Smooth muscle cell (in vitro differentiated cells): ENCODE measurements at regions not wholly inside any gene's neighbourhood (a gene's known extent, or its start where the extent isn't known, plus 50 kb on each side); places are given as distances from the start of the nearest gene placed in this dataset.
"Not testable (repeated sequence)": the region's sequence is repeated elsewhere in the genome, so short reads cannot be mapped to it uniquely, and the experiment has no call there.

Experiments
- DNase-seq: peaks from one replicate; lab custom pipeline; 2025; ENCODE audit not compliant: unreplicated experiment; lab: John Stamatoyannopoulos, UW
- H2AFZ ChIP-seq: fragments of 200-600 bp; sonication (generic); 2 replicates; pipeline ENCODE4 v1.6.0; 2016; ENCODE audit warnings: antibody characterized with exemption, low read depth, mild to moderate bottlenecking
- H3F3A ChIP-seq: fragments of 200-600 bp; sonication (generic); 2 replicates; pipeline ENCODE4 v1.6.0; 2017; ENCODE audit warnings: antibody characterized with exemption, low read depth
- H3K27ac ChIP-seq: fragments of 200-600 bp; sonication (generic); 2 replicates; pipeline ENCODE4 v1.5.1; 2016; ENCODE audit warnings: low read depth, mild to moderate bottlenecking
- H3K27me3 ChIP-seq: fragments of 200-600 bp; sonication (generic); 2 replicates; pipeline ENCODE4 v1.6.1; 2016; ENCODE audit warnings: low read depth, mild to moderate bottlenecking
- H3K36me3 ChIP-seq: fragments of 200-600 bp; sonication (generic); 2 replicates; pipeline ENCODE4 v1.5.1; 2016; ENCODE audit warnings: low read depth
- H3K4me1 ChIP-seq: fragments of 200-600 bp; sonication (generic); 2 replicates; pipeline ENCODE4 v1.5.1; 2016; ENCODE audit warnings: low read depth
- H3K4me2 ChIP-seq: fragments of 200-600 bp; sonication (generic); 2 replicates; pipeline ENCODE4 v1.6.0; 2016; ENCODE audit warnings: mild to moderate bottlenecking
- H3K4me3 ChIP-seq: fragments of 200-600 bp; sonication (generic); 2 replicates; pipeline ENCODE4 v1.5.1; 2016; ENCODE audit warnings: mild to moderate bottlenecking
- H3K79me2 ChIP-seq: fragments of 200-600 bp; sonication (generic); 2 replicates; pipeline ENCODE4 v1.6.0; 2016; ENCODE audit warnings: low read depth, mild to moderate bottlenecking
- H3K9ac ChIP-seq: fragments of 200-600 bp; sonication (generic); 2 replicates; pipeline ENCODE4 v1.6.0; 2016; ENCODE audit warnings: low read depth
- H3K9me3 ChIP-seq: fragments of 200-600 bp; sonication (generic); replicated peaks from 2 replicates; pipeline ENCODE4 v1.5.1; 2016; ENCODE audit warnings: low read depth
- H4K20me1 ChIP-seq: fragments of 200-600 bp; sonication (generic); 2 replicates; pipeline ENCODE4 v1.6.0; 2016; ENCODE audit warnings: low read depth
- CTCF ChIP-seq: fragments of 200-600 bp; sonication (generic); IDR thresholded peaks from 2 replicates; pipeline ENCODE4 v1.5.1; 2017; ENCODE audit warnings: borderline replicate concordance, mild to moderate bottlenecking, antibody characterized with exemption; ENCODE audit not compliant: insufficient read depth, poor library complexity, severe bottlenecking
- WGBS: methylation state at CpG from one replicate; pipeline ENCODE4 v1.1.7; 2016; ENCODE audit warnings: low lambda C conversion rate; 5-methylcytosine and 5-hydroxymethylcytosine counted together

DNA sequence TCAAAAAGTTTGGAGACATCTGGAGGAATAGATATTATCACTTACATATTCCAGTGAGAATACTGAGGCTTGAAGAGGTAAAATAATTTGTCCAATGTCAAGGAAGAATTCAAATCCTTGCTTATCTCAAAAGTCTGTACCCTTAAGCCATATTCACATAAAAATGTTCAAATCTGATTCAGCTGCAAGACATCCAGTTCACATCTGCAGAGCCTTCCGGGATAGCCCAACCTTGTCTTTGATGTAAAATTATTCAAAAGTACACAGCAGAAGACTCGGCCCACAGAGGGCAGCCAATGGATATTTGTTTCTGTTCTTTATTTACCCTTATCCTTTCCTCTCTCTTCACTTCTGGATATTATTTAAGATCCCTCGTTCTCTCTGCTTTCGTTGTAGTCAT is 1183.8 kb upstream of the WWC1 start:
- Histone ChIP-seq H4K20me1 (no peaks in the 10 kb centered on the region), H3K36me3 (no peaks in the 10 kb centered on the region), H3K27ac (no peak overlapping the region), H3K27me3 (no peaks in the 10 kb centered on the region), H2AFZ (no peak overlapping the region), H3F3A (no peaks in the 10 kb centered on the region), H3K4me3 (no peak overlapping the region), H3K4me1 (no peaks in the 10 kb centered on the region), H3K9me3 (no peaks in the 10 kb centered on the region), H3K79me2 (no peaks in the 10 kb centered on the region), H3K9ac (no peak overlapping the region), H3K4me2 (no peak overlapping the region)
- 77% methylated on average over 4 of the region's 4 CpGs for whole genome bisulfite sequencing
- TF ChIP-seq CTCF = no peak
- no peak for DNase-seq

GRCh38 chr5:167108266-167108665 is 1183.2 kb upstream of the WWC1 start:
- not testable (repeated sequence) for H3K36me3 ChIP-seq, H4K20me1 ChIP-seq, H3K9me3 ChIP-seq, H2AFZ ChIP-seq, H3K79me2 ChIP-seq, H3K4me3 ChIP-seq, H3K4me1 ChIP-seq, H3F3A ChIP-seq, H3K27me3 ChIP-seq, H3K27ac ChIP-seq, H3K4me2 ChIP-seq, DNase-seq, H3K9ac ChIP-seq
- WGBS = 87% methylated on average over 9 of the region's 9 CpGs

DNA sequence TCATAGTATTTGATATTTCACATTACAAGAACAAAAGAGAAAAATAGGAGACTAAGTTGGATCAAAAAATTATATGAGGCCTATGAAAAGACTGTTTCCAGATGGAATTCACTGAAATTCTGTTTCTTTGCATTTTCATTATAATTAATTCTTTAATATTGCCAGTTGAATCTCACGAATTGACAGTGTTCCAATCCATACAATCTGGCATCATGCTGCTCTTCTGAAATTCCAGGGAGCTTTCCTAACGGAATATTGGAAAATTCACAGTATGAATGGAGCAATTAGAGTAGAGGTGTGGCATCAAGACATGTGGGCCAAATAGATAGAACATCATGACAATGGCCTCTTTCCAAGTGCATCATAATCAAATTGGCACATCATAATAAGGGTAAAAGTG is 1178.9 kb upstream of the WWC1 start:
- H3K9me3 ChIP-seq = no peaks in the 10 kb centered on the region
- no peak overlapping the region for H3K4me3 ChIP-seq
- H3K27me3 ChIP-seq = no peaks in the 10 kb centered on the region
- TF ChIP-seq CTCF = no peak
- H4K20me1 ChIP-seq = no peaks in the 10 kb centered on the region
- H3K79me2 ChIP-seq = no peaks in the 10 kb centered on the region
- no peak overlapping the region for H2AFZ ChIP-seq
- no peaks in the 10 kb centered on the region for H3K36me3 ChIP-seq
- no peak overlapping the region for H3K4me2 ChIP-seq
- WGBS = 70% methylated on average over 2 of the region's 2 CpGs
- no peaks in the 10 kb centered on the region for H3K4me1 ChIP-seq
- no peak overlapping the region for H3K27ac ChIP-seq
- DNase-seq = no peak
- H3F3A ChIP-seq = no peaks in the 10 kb centered on the region
- H3K9ac ChIP-seq = no peak overlapping the region

GRCh38 chr5:167122267-167122666 is 1169.2 kb upstream of the WWC1 start:
- no peak for TF ChIP-seq CTCF
- Histone ChIP-seq H3K36me3 (no peaks in the 10 kb centered on the region), H3F3A (no peaks in the 10 kb centered on the region), H3K27me3 (no peaks in the 10 kb centered on the region), H3K4me3 (no peak overlapping the region), H3K79me2 (no peaks in the 10 kb centered on the region), H3K9ac (no peak overlapping the region), H4K20me1 (no peaks in the 10 kb centered on the region), H3K27ac (no peak overlapping the region), H3K4me1 (no peaks in the 10 kb centered on the region), H3K9me3 (no peaks in the 10 kb centered on the region), H2AFZ (no peak overlapping the region), H3K4me2 (no peak overlapping the region)
- 85% methylated on average over 3 of the region's 3 CpGs for WGBS
- no peak for DNase-seq
